ENCODE measurements at regions not wholly inside any gene's neighbourhood (a gene's known extent, or its start where the extent isn't known, plus 50 kb on each side); places are given as distances from the start of the nearest gene placed in this dataset.

DNA sequence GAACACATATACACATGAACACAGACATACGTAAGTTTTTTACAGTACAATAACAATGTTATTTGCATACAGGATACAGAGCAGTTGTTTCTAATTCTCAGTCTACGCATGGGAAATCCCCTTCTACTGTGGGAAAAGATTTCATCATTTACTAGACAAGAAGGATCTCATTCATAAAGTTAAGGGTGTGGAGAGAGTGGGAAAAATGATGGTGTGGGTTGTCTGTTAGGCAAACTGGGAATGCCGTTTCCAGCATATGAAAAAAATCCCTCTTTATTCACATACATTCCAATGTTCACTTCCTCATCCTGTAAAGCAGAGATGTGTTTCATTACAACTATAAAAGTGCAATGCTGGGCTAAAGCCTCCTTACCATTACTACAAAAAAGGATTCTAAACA is 120.9 kb downstream of the SINHCAF start:
- TF ChIP-seq ZBTB7A (tag by site-specific recombination; IDR thresholded peaks at IDR 0.05; ENCODE audit: low read depth) (no peak), ZNF645 (tag by site-specific recombination; IDR thresholded peaks at IDR 0.05) (no peak), ZNF274 (IDR thresholded peaks at IDR 0.05; ENCODE audit: low read length) (no peak), ZNF274 (tag by site-specific recombination; IDR thresholded peaks at IDR 0.05; ENCODE audit: borderline replicate concordance) (no peak), BCL11B (tag by site-specific recombination; IDR thresholded peaks at IDR 0.05; ENCODE audit: low read depth) (no peak), ZNF366 (tag by site-specific recombination; conservative IDR thresholded peaks at IDR 0.05) (no peak), ZNF350 (tag by site-specific recombination; IDR thresholded peaks at IDR 0.05) (no peak), ZNF138 (tag by site-specific recombination; IDR thresholded peaks at IDR 0.05; ENCODE audit: borderline replicate concordance) (no peak)
- TF ChIP-seq, protein P1, sequence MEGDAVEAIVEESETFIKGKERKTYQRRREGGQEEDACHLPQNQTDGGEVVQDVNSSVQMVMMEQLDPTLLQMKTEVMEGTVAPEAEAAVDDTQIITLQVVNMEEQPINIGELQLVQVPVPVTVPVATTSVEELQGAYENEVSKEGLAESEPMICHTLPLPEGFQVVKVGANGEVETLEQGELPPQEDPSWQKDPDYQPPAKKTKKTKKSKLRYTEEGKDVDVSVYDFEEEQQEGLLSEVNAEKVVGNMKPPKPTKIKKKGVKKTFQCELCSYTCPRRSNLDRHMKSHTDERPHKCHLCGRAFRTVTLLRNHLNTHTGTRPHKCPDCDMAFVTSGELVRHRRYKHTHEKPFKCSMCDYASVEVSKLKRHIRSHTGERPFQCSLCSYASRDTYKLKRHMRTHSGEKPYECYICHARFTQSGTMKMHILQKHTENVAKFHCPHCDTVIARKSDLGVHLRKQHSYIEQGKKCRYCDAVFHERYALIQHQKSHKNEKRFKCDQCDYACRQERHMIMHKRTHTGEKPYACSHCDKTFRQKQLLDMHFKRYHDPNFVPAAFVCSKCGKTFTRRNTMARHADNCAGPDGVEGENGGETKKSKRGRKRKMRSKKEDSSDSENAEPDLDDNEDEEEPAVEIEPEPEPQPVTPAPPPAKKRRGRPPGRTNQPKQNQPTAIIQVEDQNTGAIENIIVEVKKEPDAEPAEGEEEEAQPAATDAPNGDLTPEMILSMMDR (tag by site-specific recombination; IDR thresholded peaks at IDR 0.05): no peak
- TF ChIP-seq, protein P2, sequence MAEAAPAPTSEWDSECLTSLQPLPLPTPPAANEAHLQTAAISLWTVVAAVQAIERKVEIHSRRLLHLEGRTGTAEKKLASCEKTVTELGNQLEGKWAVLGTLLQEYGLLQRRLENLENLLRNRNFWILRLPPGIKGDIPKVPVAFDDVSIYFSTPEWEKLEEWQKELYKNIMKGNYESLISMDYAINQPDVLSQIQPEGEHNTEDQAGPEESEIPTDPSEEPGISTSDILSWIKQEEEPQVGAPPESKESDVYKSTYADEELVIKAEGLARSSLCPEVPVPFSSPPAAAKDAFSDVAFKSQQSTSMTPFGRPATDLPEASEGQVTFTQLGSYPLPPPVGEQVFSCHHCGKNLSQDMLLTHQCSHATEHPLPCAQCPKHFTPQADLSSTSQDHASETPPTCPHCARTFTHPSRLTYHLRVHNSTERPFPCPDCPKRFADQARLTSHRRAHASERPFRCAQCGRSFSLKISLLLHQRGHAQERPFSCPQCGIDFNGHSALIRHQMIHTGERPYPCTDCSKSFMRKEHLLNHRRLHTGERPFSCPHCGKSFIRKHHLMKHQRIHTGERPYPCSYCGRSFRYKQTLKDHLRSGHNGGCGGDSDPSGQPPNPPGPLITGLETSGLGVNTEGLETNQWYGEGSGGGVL (tag by site-specific recombination; IDR thresholded peaks at IDR 0.05): no peak

Measured in HEK293 (cell line).